Panc1 (cell line): ENCODE measurements at regions not wholly inside any gene's neighbourhood (a gene's known extent, or its start where the extent isn't known, plus 50 kb on each side); places are given as distances from the start of the nearest gene placed in this dataset.

ENCODE experiments used
- ATAC-seq: fragments of 200-7000 bp; cut with Tn5 transposase; 2 replicates; pipeline ENCODE4 v1.9.1; 2020; ENCODE audit warnings: mild to moderate bottlenecking, moderate library complexity
- BruUV-seq: library from RNA; stranded (reverse); fragments of 400-500 nt; replicated peaks from 2 replicates; lab custom pipeline; 2021; lab: Mats Ljungman, UMichigan
- CTCF ChIA-PET: fragments of 300-600 bp; sonication (Branson Sonifier 250); formaldehyde crosslinking; loops from one replicate; lab custom pipeline; 2022; ENCODE audit warnings: antibody characterized with exemption; lab: Charles Lee
- POLR2A ChIA-PET: fragments of 300-600 bp; sonication (Branson Sonifier 250); formaldehyde crosslinking; loops from one replicate; lab custom pipeline; 2022; ENCODE audit warnings: antibody characterized with exemption; lab: Charles Lee
- DNase-seq: peaks from one replicate; pipeline ENCODE4 v3.0.0-alpha.2; 2010; ENCODE audit warnings: low read depth, low spot score
- H3K27ac ChIP-seq: 2 replicates; pipeline ENCODE4 v1.5.1; 2011; ENCODE audit warnings: mild to moderate bottlenecking, low read length, inconsistent platforms
- H3K27me3 ChIP-seq: fragments of 200-500 bp; sonication (Bioruptor generic); 2 replicates; pipeline ENCODE4 v1.6.0; 2014; ENCODE audit warnings: low read length, inconsistent platforms; ENCODE audit not compliant: control insufficient read depth, insufficient read depth
- H3K36me3 ChIP-seq: fragments of 200-500 bp; sonication (Bioruptor generic); 2 replicates; pipeline ENCODE4 v1.5.1; 2014; ENCODE audit warnings: inconsistent platforms, mild to moderate bottlenecking, low read length, moderate library complexity; ENCODE audit not compliant: control insufficient read depth, insufficient read depth
- H3K4me1 ChIP-seq: 2 replicates; pipeline ENCODE4 v1.5.1; 2011; ENCODE audit warnings: inconsistent platforms, mild to moderate bottlenecking, low read length, moderate library complexity; ENCODE audit not compliant: control insufficient read depth, insufficient read depth
- H3K4me3 ChIP-seq, 2 experiments: 2 replicates each; pipeline ENCODE4 v1.5.1; 2011 to 2012; ENCODE audit warnings: low read depth in 2 of 2, low read length in 2 of 2, mild to moderate bottlenecking in 2 of 2, inconsistent platforms in 1 of 2, moderate library complexity in 1 of 2
- H3K9me3 ChIP-seq: fragments of 200-500 bp; sonication (Bioruptor generic); 2 replicates; pipeline ENCODE4 v1.5.1; 2014; ENCODE audit warnings: low read depth, mild to moderate bottlenecking, inconsistent platforms, low read length, moderate library complexity; ENCODE audit not compliant: control insufficient read depth, insufficient read depth
- CTCF ChIP-seq: fragments of 450-650 bp; IDR thresholded peaks from 2 replicates; pipeline ENCODE4 v1.5.1; 2017; ENCODE audit warnings: mild to moderate bottlenecking
- POLR2AphosphoS5 ChIP-seq: IDR thresholded peaks from 2 replicates; pipeline ENCODE4 v1.6.1; 2012; ENCODE audit warnings: mild to moderate bottlenecking, low read depth, low read length, moderate library complexity
- SIN3A ChIP-seq: IDR thresholded peaks from 2 replicates; pipeline ENCODE4 v1.6.1; 2012; ENCODE audit warnings: low read depth, mild to moderate bottlenecking, low read length, moderate library complexity, borderline replicate concordance; ENCODE audit not compliant: insufficient read depth
- TCF7L2 ChIP-seq: IDR thresholded peaks from 2 replicates; pipeline ENCODE4 v1.6.1; 2011; ENCODE audit warnings: mild to moderate bottlenecking, low read depth, low read length, inconsistent platforms
- in situ Hi-C: cut with HindIII; loops from 2 replicates; pipeline ENCODE4 v1.10.0; 2016; ENCODE audit warnings: low sequenced_read_pairs, low pct_unique_long_range_greater_than_20kb
- intact Hi-C: fragments of 100-400 bp; cut with micrococcal nuclease; formaldehyde crosslinking; loops from one replicate; pipeline ENCODE4 v1.10.0; 2022; ENCODE audit not compliant: unreplicated experiment
- TF ChIP-seq, protein P1 (sequence below), 2 experiments: IDR thresholded peaks; 2 replicates each; pipeline ENCODE4 v1.6.1; 2011 to 2012; ENCODE audit warnings: low read depth in 2 of 2, control low read depth in 1 of 2, low read length in 1 of 2, mild to moderate bottlenecking in 1 of 2, moderate library complexity in 1 of 2; ENCODE audit not compliant: insufficient read depth in 1 of 2

GRCh38 chr12:23093488-23093887 lies 468.5 kb downstream of the ETNK1 start:
- in situ Hi-C loops, result no loop called here
- Histone ChIP-seq H3K4me1 (no peaks in the 10 kb centered on the region), H3K9me3 (no peaks in the 10 kb centered on the region), H3K4me3 (no peak overlapping the region), H3K27ac (no peak overlapping the region), H3K27me3 (no peaks in the 10 kb centered on the region), H3K36me3 (no peaks in the 10 kb centered on the region)
- POLR2A ChIA-PET, result no interaction called here
- DNase-seq (no peak), ATAC-seq (no peak)
- no TSS peak for BruUV-seq
- CTCF ChIA-PET, result no interaction called here
- intact Hi-C loops, result no loop called here
- TF ChIP-seq CTCF (no peak), TCF7L2 (no peak), POLR2AphosphoS5 (no peak), SIN3A (no peak)
- TF ChIP-seq, protein P1, sequence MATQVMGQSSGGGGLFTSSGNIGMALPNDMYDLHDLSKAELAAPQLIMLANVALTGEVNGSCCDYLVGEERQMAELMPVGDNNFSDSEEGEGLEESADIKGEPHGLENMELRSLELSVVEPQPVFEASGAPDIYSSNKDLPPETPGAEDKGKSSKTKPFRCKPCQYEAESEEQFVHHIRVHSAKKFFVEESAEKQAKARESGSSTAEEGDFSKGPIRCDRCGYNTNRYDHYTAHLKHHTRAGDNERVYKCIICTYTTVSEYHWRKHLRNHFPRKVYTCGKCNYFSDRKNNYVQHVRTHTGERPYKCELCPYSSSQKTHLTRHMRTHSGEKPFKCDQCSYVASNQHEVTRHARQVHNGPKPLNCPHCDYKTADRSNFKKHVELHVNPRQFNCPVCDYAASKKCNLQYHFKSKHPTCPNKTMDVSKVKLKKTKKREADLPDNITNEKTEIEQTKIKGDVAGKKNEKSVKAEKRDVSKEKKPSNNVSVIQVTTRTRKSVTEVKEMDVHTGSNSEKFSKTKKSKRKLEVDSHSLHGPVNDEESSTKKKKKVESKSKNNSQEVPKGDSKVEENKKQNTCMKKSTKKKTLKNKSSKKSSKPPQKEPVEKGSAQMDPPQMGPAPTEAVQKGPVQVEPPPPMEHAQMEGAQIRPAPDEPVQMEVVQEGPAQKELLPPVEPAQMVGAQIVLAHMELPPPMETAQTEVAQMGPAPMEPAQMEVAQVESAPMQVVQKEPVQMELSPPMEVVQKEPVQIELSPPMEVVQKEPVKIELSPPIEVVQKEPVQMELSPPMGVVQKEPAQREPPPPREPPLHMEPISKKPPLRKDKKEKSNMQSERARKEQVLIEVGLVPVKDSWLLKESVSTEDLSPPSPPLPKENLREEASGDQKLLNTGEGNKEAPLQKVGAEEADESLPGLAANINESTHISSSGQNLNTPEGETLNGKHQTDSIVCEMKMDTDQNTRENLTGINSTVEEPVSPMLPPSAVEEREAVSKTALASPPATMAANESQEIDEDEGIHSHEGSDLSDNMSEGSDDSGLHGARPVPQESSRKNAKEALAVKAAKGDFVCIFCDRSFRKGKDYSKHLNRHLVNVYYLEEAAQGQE (IDR thresholded peaks at IDR 0.05; ENCODE audit: insufficient read depth in 1 of 2, low read depth in 2 of 2, low read length in 1 of 2), result no peak

- Histone ChIP-seq H3K27ac (no peak overlapping the region), H3K9me3 (no peaks in the 10 kb centered on the region), H3K36me3 (no peaks in the 10 kb centered on the region), H3K4me1 (no peaks in the 10 kb centered on the region), H3K27me3 (no peaks in the 10 kb centered on the region), H3K4me3 (no peak overlapping the region)
- DNase-seq (no peak), ATAC-seq (no peak)
- no TSS peak for BruUV-seq
- ChIA-PET POLR2A (no interaction called here), CTCF (no interaction called here)
- in situ Hi-C loops (no loop called here), intact Hi-C loops (no loop called here)
- no peak for TF ChIP-seq SIN3A
- no peak for TF ChIP-seq CTCF
- no peak for TF ChIP-seq TCF7L2
- TF ChIP-seq, protein P1 (IDR thresholded peaks at IDR 0.05; ENCODE audit: insufficient read depth in 1 of 2, low read depth in 2 of 2, low read length in 1 of 2), result no peak
- no peak for TF ChIP-seq POLR2AphosphoS5
Measured at GRCh38 chr12:23096321-23096720, 471.4 kb downstream of the ETNK1 start.
